Epithelial cell of proximal tubule (primary cell): ENCODE measurements at regions not wholly inside any gene's neighbourhood (a gene's known extent, or its start where the extent isn't known, plus 50 kb on each side); places are given as distances from the start of the nearest gene placed in this dataset.

ENCODE experiments used
- DNase-seq: peaks from one replicate; pipeline ENCODE4 v3.0.0-alpha.2; 2011; ENCODE audit warnings: low read depth
- H3K4me3 ChIP-seq: 2 replicates; pipeline ENCODE4 v1.5.1; 2011; ENCODE audit warnings: low read depth, mild to moderate bottlenecking, low read length
- CTCF ChIP-seq: conservative IDR thresholded peaks from 2 replicates; pipeline ENCODE4 v1.5.1; 2012; ENCODE audit warnings: low read depth, mild to moderate bottlenecking, low read length

- DNase-seq, result peak; percentile 56
- H3K4me3 ChIP-seq, result no peak overlapping the region
- no peak for TF ChIP-seq CTCF
Observed at GRCh38 chr20:6956574-6956973, 189.1 kb downstream of the BMP2 start.

- H3K4me3 ChIP-seq, result no peak overlapping the region
- no peak for DNase-seq
- no peak for TF ChIP-seq CTCF
Observed at GRCh38 chr20:6959900-6960312, 192.4 kb downstream of the BMP2 start.

- no peak for DNase-seq
- no peak overlapping the region for H3K4me3 ChIP-seq
- no peak for TF ChIP-seq CTCF
Observed at GRCh38 chr20:6966721-6967120, 199.2 kb downstream of the BMP2 start.

GRCh38 chr20:6974838-6975237, 207.4 kb downstream of the BMP2 start:
- TF ChIP-seq CTCF, result no peak
- no peak for DNase-seq
- no peak overlapping the region for H3K4me3 ChIP-seq

- H3K4me3 ChIP-seq, result no peak overlapping the region
- no peak for TF ChIP-seq CTCF
- peak; percentile 81 for DNase-seq
Observed at GRCh38 chr20:6975311-6975710, 207.8 kb downstream of the BMP2 start.

- no peak for TF ChIP-seq CTCF
- no peak overlapping the region for H3K4me3 ChIP-seq
- no peak for DNase-seq
Observed at GRCh38 chr20:6976106-6976900, 208.8 kb downstream of the BMP2 start.

GRCh38 chr20:6979621-6980020, 212.1 kb downstream of the BMP2 start:
- H3K4me3 ChIP-seq, result no peak overlapping the region
- no peak for TF ChIP-seq CTCF
- DNase-seq, result no peak
